ENCODE measurements at regions not wholly inside any gene's neighbourhood (a gene's known extent, or its start where the extent isn't known, plus 50 kb on each side); places are given as distances from the start of the nearest gene placed in this dataset.
"Not testable (repeated sequence)": the region's sequence is repeated elsewhere in the genome, so short reads cannot be mapped to it uniquely, and the experiment has no call there.

GRCh38 chr7:112945046-112945445, 141.6 kb downstream of the GPR85 start:
- no peak overlapping the region for H3K27ac ChIP-seq (ENCODE audit: control insufficient read depth, insufficient read depth, low read length)
- dilution Hi-C loops (cut with MboI; ENCODE audit: extremely low pct_ligation_motif_present, low sequenced_read_pairs): no loop called here
- H4K20me1 ChIP-seq (ENCODE audit: control insufficient read depth, extremely low read depth, insufficient read depth, low read length): no peaks in the 10 kb centered on the region

GRCh38 chr7:112942981-112943380, 143.6 kb downstream of the GPR85 start:
- Histone ChIP-seq H3K36me3 (ENCODE audit: control insufficient read depth in 2 of 2, extremely low read depth in 1 of 2, insufficient read depth in 2 of 2, low read length in 2 of 2) (no peaks in the 10 kb centered on the region), H3K4me3 (ENCODE audit: control insufficient read depth in 2 of 3, extremely low read depth in 1 of 3, insufficient read depth in 2 of 3, low read depth in 1 of 3, low read length in 3 of 3) (no peak overlapping the region), H3K4me2 (ENCODE audit: control insufficient read depth, extremely low read depth, insufficient read depth, low read depth, low read length) (no peak overlapping the region), H3K4me1 (ENCODE audit: control insufficient read depth, extremely low read depth, insufficient read depth, low read length) (peaks cover 13% of the 10 kb centered on the region), H4K20me1 (ENCODE audit: control insufficient read depth, extremely low read depth, insufficient read depth, low read length) (no peaks in the 10 kb centered on the region), H3K27me3 (ENCODE audit: control insufficient read depth, extremely low read depth, insufficient read depth, low read length) (no peaks in the 10 kb centered on the region), H3K79me2 (ENCODE audit: control insufficient read depth, insufficient read depth, low read length) (peaks cover 10% of the 10 kb centered on the region), H3K9ac (ENCODE audit: control insufficient read depth, extremely low read depth, insufficient read depth, low read length) (no peak overlapping the region), H2AFZ (ENCODE audit: control insufficient read depth, low read length) (no peak overlapping the region), H3K9me1 (ENCODE audit: control insufficient read depth, extremely low read depth, insufficient read depth, low read length) (no peaks in the 10 kb centered on the region), H3K9me3 (ENCODE audit: control insufficient read depth, low read depth, low read length) (no peaks in the 10 kb centered on the region), H3K27ac (ENCODE audit: control insufficient read depth, insufficient read depth, low read length) (no peak overlapping the region)
- TF ChIP-seq EZH2 (IDR thresholded peaks at IDR 0.05; ENCODE audit: low read length) (no peak), CTCF (optimal IDR thresholded peaks at IDR 0.05 in 1 of 3, IDR thresholded peaks at IDR 0.05 in 1 of 3, conservative IDR thresholded peaks at IDR 0.05 in 1 of 3; ENCODE audit: extremely low read depth in 1 of 3, insufficient read depth in 2 of 3, low read length in 3 of 3) (no peak)
- DNase-seq (ENCODE audit: low read depth, low spot score) (no peak), FAIRE-seq (no peak)
- dilution Hi-C loops (cut with MboI; ENCODE audit: extremely low pct_ligation_motif_present, low sequenced_read_pairs): no loop called here

More at GRCh38 chr7:112945046-112945445, 141.6 kb downstream of the GPR85 start:
- Histone ChIP-seq H3K27me3 (ENCODE audit: control insufficient read depth, extremely low read depth, insufficient read depth, low read length) (no peaks in the 10 kb centered on the region), H3K36me3 (ENCODE audit: control insufficient read depth in 2 of 2, extremely low read depth in 1 of 2, insufficient read depth in 2 of 2, low read length in 2 of 2) (no peaks in the 10 kb centered on the region), H3K4me3 (ENCODE audit: control insufficient read depth in 2 of 3, extremely low read depth in 1 of 3, insufficient read depth in 2 of 3, low read depth in 1 of 3, low read length in 3 of 3) (no peak overlapping the region), H3K4me1 (ENCODE audit: control insufficient read depth, extremely low read depth, insufficient read depth, low read length) (peaks cover 7% of the 10 kb centered on the region), H3K79me2 (ENCODE audit: control insufficient read depth, insufficient read depth, low read length) (no peaks in the 10 kb centered on the region), H3K9me3 (ENCODE audit: control insufficient read depth, low read depth, low read length) (no peaks in the 10 kb centered on the region), H2AFZ (ENCODE audit: control insufficient read depth, low read length) (no peak overlapping the region), H3K4me2 (ENCODE audit: control insufficient read depth, extremely low read depth, insufficient read depth, low read depth, low read length) (no peak overlapping the region), H3K9ac (ENCODE audit: control insufficient read depth, extremely low read depth, insufficient read depth, low read length) (no peak overlapping the region), H3K9me1 (ENCODE audit: control insufficient read depth, extremely low read depth, insufficient read depth, low read length) (no peaks in the 10 kb centered on the region)
- TF ChIP-seq EZH2 (IDR thresholded peaks at IDR 0.05; ENCODE audit: low read length) (no peak), CTCF (optimal IDR thresholded peaks at IDR 0.05 in 1 of 3, IDR thresholded peaks at IDR 0.05 in 1 of 3, conservative IDR thresholded peaks at IDR 0.05 in 1 of 3; ENCODE audit: extremely low read depth in 1 of 3, insufficient read depth in 2 of 3, low read length in 3 of 3) (no peak)
- peak; percentile 5 for FAIRE-seq
- DNase-seq (ENCODE audit: low read depth, low spot score): no peak

- H3K36me3 ChIP-seq (ENCODE audit: control insufficient read depth in 2 of 2, extremely low read depth in 1 of 2, insufficient read depth in 2 of 2, low read length in 2 of 2); FAIRE-seq; H3K27me3 ChIP-seq (ENCODE audit: control insufficient read depth, extremely low read depth, insufficient read depth, low read length); dilution Hi-C loops (cut with MboI; ENCODE audit: extremely low pct_ligation_motif_present, low sequenced_read_pairs); H3K4me3 ChIP-seq (ENCODE audit: control insufficient read depth in 2 of 3, extremely low read depth in 1 of 3, insufficient read depth in 2 of 3, low read depth in 1 of 3, low read length in 3 of 3); H4K20me1 ChIP-seq (ENCODE audit: control insufficient read depth, extremely low read depth, insufficient read depth, low read length); DNase-seq (ENCODE audit: low read depth, low spot score); H3K27ac ChIP-seq (ENCODE audit: control insufficient read depth, insufficient read depth, low read length); H2AFZ ChIP-seq (ENCODE audit: control insufficient read depth, low read length); H3K9ac ChIP-seq (ENCODE audit: control insufficient read depth, extremely low read depth, insufficient read depth, low read length); H3K4me2 ChIP-seq (ENCODE audit: control insufficient read depth, extremely low read depth, insufficient read depth, low read depth, low read length); H3K9me3 ChIP-seq (ENCODE audit: control insufficient read depth, low read depth, low read length); H3K9me1 ChIP-seq (ENCODE audit: control insufficient read depth, extremely low read depth, insufficient read depth, low read length): not testable (repeated sequence)
- peaks cover 14% of the 10 kb centered on the region for H3K4me1 ChIP-seq (ENCODE audit: control insufficient read depth, extremely low read depth, insufficient read depth, low read length)
- peaks cover 11% of the 10 kb centered on the region for H3K79me2 ChIP-seq (ENCODE audit: control insufficient read depth, insufficient read depth, low read length)
Measured at GRCh38 chr7:112942125-112942524, 144.5 kb downstream of the GPR85 start.

All from keratinocyte (primary cell).